ENCODE measurements at regions not wholly inside any gene's neighbourhood (a gene's known extent, or its start where the extent isn't known, plus 50 kb on each side); places are given as distances from the start of the nearest gene placed in this dataset.
A peak's percentile ranks its signal among the peaks of the same experiment; 100 is the strongest.
"Not testable (repeated sequence)": the region's sequence is repeated elsewhere in the genome, so short reads cannot be mapped to it uniquely, and the experiment has no call there.

- DNase-seq = no peak
- Mint-ChIP-seq H3K4me1 (no peaks in the 10 kb centered on the region), H3K27ac (no peak overlapping the region), H3K4me3 (no peak overlapping the region), H3K9me3 (peaks cover 7 to 23% (median 11%) of the 10 kb centered on the region in 5 donors), H3K36me3 (no peaks in the 10 kb centered on the region), H3K27me3 (no peaks in the 10 kb centered on the region)
- Histone ChIP-seq H3K36me3 (ENCODE audit: insufficient read depth, low read length) (no peaks in the 10 kb centered on the region), H3K4me1 (ENCODE audit: insufficient read depth, low read length) (no peaks in the 10 kb centered on the region), H3K4me3 (ENCODE audit: low read length) (no peak overlapping the region), H3K27me3 (ENCODE audit: insufficient read depth, low read length, poor library complexity, severe bottlenecking) (no peaks in the 10 kb centered on the region), H3K27ac (ENCODE audit: low read depth, low read length) (no peak overlapping the region), H3K9me3 (ENCODE audit: low read length) (no peaks in the 10 kb centered on the region)
- ChIA-PET POLR2A (no interaction called here), CTCF (no interaction called here)
Measured at GRCh38 chr11:91075032-91075695, 852.3 kb upstream of the CHORDC1 start.

DNA sequence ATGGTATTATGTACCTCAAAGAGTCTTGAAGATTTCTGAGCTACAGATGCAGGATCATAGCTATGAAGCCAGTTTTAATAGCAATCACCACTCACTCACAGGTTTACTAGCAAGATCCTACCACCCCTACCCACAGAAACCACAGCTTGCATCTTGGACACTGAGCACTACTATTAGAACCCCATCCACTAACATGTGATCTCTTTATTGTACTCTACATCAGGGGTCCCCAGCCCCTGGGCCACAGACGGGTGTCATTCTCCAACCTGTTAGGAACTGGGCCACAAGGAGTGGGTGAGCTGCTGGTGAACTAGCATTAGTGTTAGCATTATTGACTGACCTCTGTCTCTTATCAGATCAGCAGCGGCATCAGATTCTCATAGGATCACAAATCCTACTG lies 844.8 kb upstream of the CHORDC1 start:
- no peak for DNase-seq
- Mint-ChIP-seq H3K9me3 (peaks cover 9 to 40% (median 17%) of the 10 kb centered on the region in 5 donors), H3K27me3 (no peaks in the 10 kb centered on the region), H3K4me3 (no peak overlapping the region), H3K27ac (no peak overlapping the region), H3K36me3 (no peaks in the 10 kb centered on the region), H3K4me1 (no peaks in the 10 kb centered on the region)
- H3K36me3 ChIP-seq (ENCODE audit: insufficient read depth, low read length) = no peaks in the 10 kb centered on the region
- ChIA-PET CTCF (no interaction called here), POLR2A (no interaction called here)
- no peak overlapping the region for H3K4me3 ChIP-seq (ENCODE audit: low read length)
- H3K27me3 ChIP-seq (ENCODE audit: insufficient read depth, low read length, poor library complexity, severe bottlenecking) = no peaks in the 10 kb centered on the region
- H3K27ac ChIP-seq (ENCODE audit: low read depth, low read length) = no peak overlapping the region
- H3K9me3 ChIP-seq (ENCODE audit: low read length) = no peaks in the 10 kb centered on the region
- H3K4me1 ChIP-seq (ENCODE audit: insufficient read depth, low read length) = no peaks in the 10 kb centered on the region

GRCh38 chr11:91066456-91067047 lies 843.7 kb upstream of the CHORDC1 start:
- Mint-ChIP-seq H3K4me3 (no peak overlapping the region), H3K27me3 (no peaks in the 10 kb centered on the region), H3K4me1 (no peaks in the 10 kb centered on the region), H3K27ac (no peak overlapping the region), H3K36me3 (no peaks in the 10 kb centered on the region), H3K9me3 (peaks cover 4 to 39% (median 12%) of the 10 kb centered on the region in 5 donors)
- Histone ChIP-seq H3K4me3 (ENCODE audit: low read length) (no peak overlapping the region), H3K36me3 (ENCODE audit: insufficient read depth, low read length) (no peaks in the 10 kb centered on the region), H3K27me3 (ENCODE audit: insufficient read depth, low read length, poor library complexity, severe bottlenecking) (no peaks in the 10 kb centered on the region), H3K9me3 (ENCODE audit: low read length) (no peaks in the 10 kb centered on the region), H3K4me1 (ENCODE audit: insufficient read depth, low read length) (no peaks in the 10 kb centered on the region), H3K27ac (ENCODE audit: low read depth, low read length) (no peak overlapping the region)
- CTCF ChIA-PET = no interaction called here
- DNase-seq = no peak
- POLR2A ChIA-PET = no interaction called here

DNA sequence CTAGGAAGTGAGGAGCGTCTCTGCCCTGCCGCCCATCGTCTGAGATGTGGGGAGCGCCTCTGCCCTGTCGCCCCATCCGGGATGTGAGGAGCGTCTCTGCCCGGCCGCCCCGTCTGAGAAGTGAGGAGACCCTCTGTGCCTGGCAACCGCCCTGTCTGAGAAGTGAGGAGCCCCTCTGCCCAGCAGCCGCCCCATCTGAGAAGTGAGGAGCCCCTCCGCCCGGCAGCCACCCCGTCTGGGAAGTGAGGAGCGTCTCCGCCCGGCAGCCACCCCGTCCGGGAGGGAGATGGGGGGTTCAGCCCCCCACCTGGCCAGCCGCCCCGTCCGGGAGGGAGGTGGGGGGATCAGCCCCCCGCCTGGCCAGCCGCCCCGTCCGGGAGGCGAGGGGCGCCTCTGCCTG lies 840.5 kb upstream of the CHORDC1 start:
- POLR2A ChIA-PET; H3K36me3 ChIP-seq (ENCODE audit: insufficient read depth, low read length); H3K9me3 ChIP-seq (ENCODE audit: low read length); H3K4me3 Mint-ChIP-seq; H3K27me3 Mint-ChIP-seq; H3K27me3 ChIP-seq (ENCODE audit: insufficient read depth, low read length, poor library complexity, severe bottlenecking); H3K36me3 Mint-ChIP-seq; H3K4me1 ChIP-seq (ENCODE audit: insufficient read depth, low read length); CTCF ChIA-PET; H3K27ac ChIP-seq (ENCODE audit: low read depth, low read length); H3K4me3 ChIP-seq (ENCODE audit: low read length); H3K27ac Mint-ChIP-seq; H3K4me1 Mint-ChIP-seq: not testable (repeated sequence)
- peak in 1 of 5 donors; percentile 39 for DNase-seq
- peaks cover 0 to 39% (median 8%) of the 10 kb centered on the region in 5 donors for H3K9me3 Mint-ChIP-seq

DNA sequence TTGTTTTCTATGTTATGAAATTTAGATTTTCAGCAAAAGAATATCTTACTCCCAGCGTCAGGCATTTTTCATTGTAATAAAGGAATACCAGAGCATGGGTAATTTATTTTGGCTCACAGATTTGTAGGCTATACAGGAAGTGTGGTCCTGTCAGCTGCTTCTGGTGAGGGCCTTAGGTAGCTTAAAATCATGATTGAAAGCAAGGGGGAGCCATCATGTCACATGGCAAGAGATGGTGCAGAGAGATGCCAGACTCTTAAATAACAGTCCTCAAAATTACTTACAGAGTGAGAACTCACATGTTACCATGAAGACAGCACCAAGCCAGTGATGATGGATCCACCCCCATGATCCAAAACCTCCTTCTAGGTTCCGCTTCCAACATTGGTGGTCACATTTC lies 825.0 kb upstream of the CHORDC1 start:
- H3K27ac ChIP-seq (ENCODE audit: low read depth, low read length) = no peak overlapping the region
- H3K9me3 Mint-ChIP-seq = peaks cover 0 to 18% (median 7%) of the 10 kb centered on the region in 5 donors
- no peaks in the 10 kb centered on the region for H3K36me3 ChIP-seq (ENCODE audit: insufficient read depth, low read length)
- no peaks in the 10 kb centered on the region for H3K27me3 Mint-ChIP-seq
- no peaks in the 10 kb centered on the region for H3K9me3 ChIP-seq (ENCODE audit: low read length)
- POLR2A ChIA-PET = no interaction called here
- H3K27ac Mint-ChIP-seq = no peak overlapping the region
- H3K4me3 ChIP-seq (ENCODE audit: low read length) = no peak overlapping the region
- H3K4me3 Mint-ChIP-seq = no peak overlapping the region
- H3K4me1 Mint-ChIP-seq = no peaks in the 10 kb centered on the region
- H3K4me1 ChIP-seq (ENCODE audit: insufficient read depth, low read length) = no peaks in the 10 kb centered on the region
- CTCF ChIA-PET = no interaction called here
- no peaks in the 10 kb centered on the region for H3K36me3 Mint-ChIP-seq
- no peaks in the 10 kb centered on the region for H3K27me3 ChIP-seq (ENCODE audit: insufficient read depth, low read length, poor library complexity, severe bottlenecking)
- no peak for DNase-seq

GRCh38 chr11:91046261-91046660 lies 823.4 kb upstream of the CHORDC1 start:
- Mint-ChIP-seq H3K36me3 (no peaks in the 10 kb centered on the region), H3K4me3 (no peak overlapping the region), H3K4me1 (no peaks in the 10 kb centered on the region), H3K9me3 (peaks cover 0 to 31% (median 7%) of the 10 kb centered on the region in 5 donors), H3K27ac (no peak overlapping the region), H3K27me3 (no peaks in the 10 kb centered on the region)
- no peak overlapping the region for H3K27ac ChIP-seq (ENCODE audit: low read depth, low read length)
- DNase-seq = no peak
- ChIA-PET CTCF (no interaction called here), POLR2A (no interaction called here)
- H3K36me3 ChIP-seq (ENCODE audit: insufficient read depth, low read length) = no peaks in the 10 kb centered on the region
- no peaks in the 10 kb centered on the region for H3K27me3 ChIP-seq (ENCODE audit: insufficient read depth, low read length, poor library complexity, severe bottlenecking)
- no peak overlapping the region for H3K4me3 ChIP-seq (ENCODE audit: low read length)
- H3K9me3 ChIP-seq (ENCODE audit: low read length) = no peaks in the 10 kb centered on the region
- no peaks in the 10 kb centered on the region for H3K4me1 ChIP-seq (ENCODE audit: insufficient read depth, low read length)

DNA sequence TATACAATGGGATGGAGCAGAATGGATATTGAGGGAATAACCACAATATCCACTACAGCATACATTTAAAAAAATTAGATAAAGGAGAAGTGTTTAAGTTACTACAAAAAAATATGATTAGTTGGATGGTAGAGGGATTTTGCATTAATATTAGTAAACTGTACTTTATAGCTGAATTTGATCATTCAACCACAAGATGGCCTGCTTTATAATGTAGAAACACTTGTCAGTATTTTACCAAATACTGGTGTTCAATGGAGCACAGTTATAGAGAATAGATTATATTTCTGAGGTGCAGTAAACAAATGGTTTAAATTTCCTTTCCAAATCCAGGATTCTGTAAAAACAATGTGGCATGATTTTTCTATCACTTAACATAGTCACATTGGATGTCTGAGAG lies 818.8 kb upstream of the CHORDC1 start:
- Mint-ChIP-seq H3K27me3 (no peaks in the 10 kb centered on the region), H3K27ac (no peak overlapping the region), H3K4me1 (no peaks in the 10 kb centered on the region), H3K4me3 (no peak overlapping the region), H3K36me3 (no peaks in the 10 kb centered on the region), H3K9me3 (peaks cover 5 to 24% (median 16%) of the 10 kb centered on the region in 5 donors)
- Histone ChIP-seq H3K27me3 (ENCODE audit: insufficient read depth, low read length, poor library complexity, severe bottlenecking) (no peaks in the 10 kb centered on the region), H3K36me3 (ENCODE audit: insufficient read depth, low read length) (no peaks in the 10 kb centered on the region), H3K4me1 (ENCODE audit: insufficient read depth, low read length) (no peaks in the 10 kb centered on the region), H3K4me3 (ENCODE audit: low read length) (no peak overlapping the region), H3K9me3 (ENCODE audit: low read length) (no peaks in the 10 kb centered on the region), H3K27ac (ENCODE audit: low read depth, low read length) (no peak overlapping the region)
- ChIA-PET POLR2A (no interaction called here), CTCF (no interaction called here)
- DNase-seq = no peak

DNA sequence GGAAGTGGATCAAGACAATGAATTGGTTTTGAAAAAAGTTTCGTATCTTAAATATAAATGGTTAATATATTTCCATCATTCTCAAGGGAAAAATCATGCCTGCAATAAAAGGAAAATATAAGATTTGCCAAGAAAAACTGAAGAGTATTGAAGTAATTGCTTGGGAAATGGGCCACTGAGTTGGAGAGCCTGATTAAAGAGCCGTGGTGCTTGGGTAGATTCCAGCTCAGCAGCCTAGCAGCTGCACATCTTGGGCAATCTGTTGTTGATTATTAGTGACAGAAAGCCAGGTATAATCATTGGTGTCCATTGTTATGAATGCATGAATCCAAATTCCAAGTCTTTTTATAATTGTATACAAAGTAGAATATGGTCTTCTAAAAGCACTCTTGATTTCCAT lies 800.9 kb upstream of the CHORDC1 start:
- no peaks in the 10 kb centered on the region for H3K27me3 ChIP-seq (ENCODE audit: insufficient read depth, low read length, poor library complexity, severe bottlenecking)
- peaks cover 0 to 27% (median 4%) of the 10 kb centered on the region in 5 donors for H3K9me3 Mint-ChIP-seq
- no peaks in the 10 kb centered on the region for H3K27me3 Mint-ChIP-seq
- H3K36me3 ChIP-seq (ENCODE audit: insufficient read depth, low read length) = no peaks in the 10 kb centered on the region
- no peak overlapping the region for H3K27ac Mint-ChIP-seq
- no peaks in the 10 kb centered on the region for H3K9me3 ChIP-seq (ENCODE audit: low read length)
- H3K4me3 ChIP-seq (ENCODE audit: low read length) = no peak overlapping the region
- no peaks in the 10 kb centered on the region for H3K4me1 ChIP-seq (ENCODE audit: insufficient read depth, low read length)
- no peaks in the 10 kb centered on the region for H3K4me1 Mint-ChIP-seq
- H3K36me3 Mint-ChIP-seq = no peaks in the 10 kb centered on the region
- CTCF ChIA-PET = no interaction called here
- DNase-seq = no peak
- POLR2A ChIA-PET = no interaction called here
- no peak overlapping the region for H3K4me3 Mint-ChIP-seq
- no peak overlapping the region for H3K27ac ChIP-seq (ENCODE audit: low read depth, low read length)

Measured in CD8-positive, alpha-beta memory T cell (primary cell).